Nephron progenitor cell (in vitro differentiated cells): ENCODE measurements at regions not wholly inside any gene's neighbourhood (a gene's known extent, or its start where the extent isn't known, plus 50 kb on each side); places are given as distances from the start of the nearest gene placed in this dataset.
"Not testable (repeated sequence)": the region's sequence is repeated elsewhere in the genome, so short reads cannot be mapped to it uniquely, and the experiment has no call there.

Experiments
- DNase-seq: peaks from one replicate; pipeline ENCODE4 v3.0.0; 2021
- H3K27ac Mint-ChIP-seq: 2 replicates; pipeline ENCODE4 v1.8.0; 2021; ENCODE audit warnings: mild to moderate bottlenecking, moderate library complexity, mixed read lengths
- H3K27me3 Mint-ChIP-seq: 2 replicates; pipeline ENCODE4 v1.8.0; 2021; ENCODE audit warnings: mild to moderate bottlenecking, low read depth, mixed read lengths; ENCODE audit not compliant: poor library complexity
- H3K36me3 Mint-ChIP-seq: 2 replicates; pipeline ENCODE4 v1.8.0; 2021; ENCODE audit warnings: low read depth, mixed read lengths
- H3K4me1 Mint-ChIP-seq: 2 replicates; pipeline ENCODE4 v1.8.0; 2021; ENCODE audit warnings: mixed read lengths
- H3K4me3 Mint-ChIP-seq: 2 replicates; pipeline ENCODE4 v1.8.0; 2021; ENCODE audit warnings: mild to moderate bottlenecking, moderate library complexity, mixed read lengths
- H3K9me3 Mint-ChIP-seq: 2 replicates; pipeline ENCODE4 v1.8.0; 2021; ENCODE audit warnings: mild to moderate bottlenecking, moderate library complexity, mixed read lengths

DNA sequence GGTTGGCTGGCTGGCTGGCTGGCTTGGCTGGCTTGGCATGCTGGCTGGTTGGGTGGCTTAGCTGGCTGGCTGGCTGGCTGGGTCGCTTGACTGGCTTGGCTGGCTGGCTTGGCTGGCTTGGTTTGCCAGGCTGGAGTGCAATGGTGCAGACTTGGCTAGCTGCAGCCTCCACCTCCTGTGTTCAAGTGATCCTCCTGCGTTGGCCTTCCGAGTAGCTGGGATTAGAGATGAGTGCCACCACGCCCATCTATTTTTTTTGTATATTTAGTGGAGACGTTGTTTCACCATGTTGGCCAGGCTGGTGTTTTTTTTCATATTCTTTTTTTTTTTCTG, 2809.5 kb downstream of the RPIA start:
- H3K4me3 Mint-ChIP-seq, H3K36me3 Mint-ChIP-seq, H3K27me3 Mint-ChIP-seq, H3K4me1 Mint-ChIP-seq, DNase-seq, H3K27ac Mint-ChIP-seq: not testable (repeated sequence)
- peaks cover 53% of the 10 kb centered on the region for H3K9me3 Mint-ChIP-seq

- H3K4me1 Mint-ChIP-seq, H3K36me3 Mint-ChIP-seq: not testable (repeated sequence)
Measured at GRCh38 chr2:91501481-91502080, 2810.1 kb downstream of the RPIA start.

DNA sequence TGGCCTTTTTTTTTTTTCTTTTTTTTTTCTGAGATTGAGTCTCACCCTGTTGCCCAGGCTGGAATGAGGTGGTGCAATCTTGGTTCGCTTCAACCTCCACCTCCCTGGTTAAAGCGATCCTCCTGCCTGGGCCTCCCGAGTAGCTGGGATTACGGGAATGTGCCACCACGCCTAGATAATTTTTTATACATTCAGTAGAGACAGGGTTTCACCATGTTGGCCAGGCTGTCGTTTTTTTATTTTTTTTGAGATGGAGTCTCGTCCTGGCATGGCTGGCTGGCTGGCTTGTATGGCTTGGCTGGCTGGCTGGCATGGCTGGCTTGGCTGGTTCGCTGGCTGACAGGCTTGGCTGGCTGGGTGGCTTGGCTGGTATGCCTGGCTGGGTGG, 2812.1 kb downstream of the RPIA start:
- H3K27ac Mint-ChIP-seq = not testable (repeated sequence)

More at GRCh38 chr2:91501481-91502080, 2810.1 kb downstream of the RPIA start:
- DNase-seq, H3K27ac Mint-ChIP-seq, H3K4me3 Mint-ChIP-seq, H3K27me3 Mint-ChIP-seq: not testable (repeated sequence)
- H3K9me3 Mint-ChIP-seq = peaks cover 51% of the 10 kb centered on the region

DNA sequence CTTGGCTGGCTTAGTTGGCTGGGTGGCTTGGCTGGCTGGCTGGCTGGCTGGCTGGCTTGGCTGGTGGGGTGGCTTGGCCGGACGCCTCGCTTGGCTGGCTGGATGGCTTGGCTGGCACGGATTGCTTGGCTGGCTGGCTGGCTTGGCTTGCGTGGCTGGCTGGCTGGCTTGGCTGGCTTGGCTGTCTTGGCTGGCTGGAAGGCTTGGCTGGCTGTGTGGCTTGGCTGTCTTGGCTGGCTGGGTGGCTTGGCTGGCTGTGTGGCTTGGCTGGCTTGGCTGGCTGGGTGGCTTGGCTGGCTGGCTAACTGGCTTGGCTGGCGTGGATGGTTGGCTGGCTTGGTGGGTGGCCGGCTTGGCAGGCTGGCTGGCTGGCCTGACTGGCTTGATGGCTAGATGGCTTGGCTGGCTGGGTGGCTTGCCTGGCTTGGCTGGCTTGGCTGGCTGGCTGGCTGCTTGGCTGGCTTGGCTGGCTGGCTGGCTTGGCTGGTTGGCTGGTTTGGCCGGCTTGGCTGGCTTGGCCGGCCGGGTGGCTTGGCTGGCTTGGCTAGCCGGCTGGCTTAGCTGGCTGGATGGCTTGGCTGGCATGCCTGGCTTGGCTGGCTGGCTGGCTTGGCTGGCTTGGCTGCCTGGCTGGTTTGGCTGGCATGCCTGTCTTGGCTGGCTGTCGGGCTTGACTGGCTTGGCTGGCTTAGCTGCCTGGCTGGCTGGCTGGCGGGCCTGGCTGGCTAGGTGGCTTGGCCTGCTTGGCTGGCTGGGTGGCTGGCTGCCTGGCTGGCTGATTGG, 2812.7 kb downstream of the RPIA start:
- not testable (repeated sequence) for H3K27ac Mint-ChIP-seq

More for the DNA sequence above, 2812.1 kb downstream of the RPIA start:
- H3K36me3 Mint-ChIP-seq, H3K4me1 Mint-ChIP-seq, DNase-seq, H3K27me3 Mint-ChIP-seq, H3K4me3 Mint-ChIP-seq: not testable (repeated sequence)
- peaks cover 35% of the 10 kb centered on the region for H3K9me3 Mint-ChIP-seq

DNA sequence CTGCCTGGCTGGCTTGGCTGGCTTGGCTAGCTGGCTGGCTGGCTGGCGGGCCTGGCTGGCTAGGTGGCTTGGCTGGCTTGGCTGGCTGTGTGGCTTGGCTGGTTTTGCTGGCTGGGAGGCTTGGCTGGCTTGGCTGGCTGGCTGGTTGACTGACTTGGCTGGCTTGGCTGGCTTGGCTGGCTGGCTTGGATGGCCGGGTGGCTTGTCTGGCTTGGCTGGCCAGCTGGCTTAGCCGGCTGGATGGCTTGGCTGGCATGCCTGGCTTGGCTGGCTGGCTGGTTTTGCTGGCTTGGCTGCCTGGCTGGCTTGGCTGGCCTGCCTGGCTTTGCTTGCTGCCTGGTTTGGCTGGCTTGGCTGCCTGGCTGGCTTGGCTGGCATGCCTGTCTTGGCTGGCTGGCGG, 2817.3 kb downstream of the RPIA start:
- not testable (repeated sequence) for H3K9me3 Mint-ChIP-seq, H3K36me3 Mint-ChIP-seq, DNase-seq, H3K27me3 Mint-ChIP-seq, H3K27ac Mint-ChIP-seq, H3K4me1 Mint-ChIP-seq, H3K4me3 Mint-ChIP-seq

More for the DNA sequence above, 2812.7 kb downstream of the RPIA start:
- H3K27me3 Mint-ChIP-seq, H3K4me1 Mint-ChIP-seq, DNase-seq, H3K4me3 Mint-ChIP-seq, H3K36me3 Mint-ChIP-seq: not testable (repeated sequence)
- peaks cover 29% of the 10 kb centered on the region for H3K9me3 Mint-ChIP-seq

DNA sequence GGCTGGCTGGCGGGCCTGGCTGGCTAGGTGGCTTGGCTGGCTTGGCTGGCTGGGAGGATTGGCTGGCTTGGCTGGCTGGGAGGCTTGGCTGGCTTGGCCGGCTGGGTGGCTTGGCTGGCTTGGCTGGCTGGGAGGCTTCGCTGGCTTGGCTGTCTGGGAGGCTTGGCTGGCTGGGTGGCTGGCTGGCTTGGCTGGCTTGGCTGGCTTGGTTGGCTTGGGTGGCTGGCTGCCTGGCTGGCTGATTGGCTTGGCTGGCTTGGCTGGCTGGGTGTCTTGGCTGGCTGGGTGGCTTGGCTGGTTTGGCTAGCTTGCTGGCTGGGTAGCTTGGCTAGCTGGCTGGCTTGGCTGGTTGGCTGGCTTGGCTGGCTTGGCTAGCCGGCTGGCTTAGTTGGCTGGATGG, 2817.8 kb downstream of the RPIA start:
- H3K9me3 Mint-ChIP-seq, H3K4me3 Mint-ChIP-seq, H3K4me1 Mint-ChIP-seq, DNase-seq, H3K36me3 Mint-ChIP-seq, H3K27me3 Mint-ChIP-seq, H3K27ac Mint-ChIP-seq: not testable (repeated sequence)

DNA sequence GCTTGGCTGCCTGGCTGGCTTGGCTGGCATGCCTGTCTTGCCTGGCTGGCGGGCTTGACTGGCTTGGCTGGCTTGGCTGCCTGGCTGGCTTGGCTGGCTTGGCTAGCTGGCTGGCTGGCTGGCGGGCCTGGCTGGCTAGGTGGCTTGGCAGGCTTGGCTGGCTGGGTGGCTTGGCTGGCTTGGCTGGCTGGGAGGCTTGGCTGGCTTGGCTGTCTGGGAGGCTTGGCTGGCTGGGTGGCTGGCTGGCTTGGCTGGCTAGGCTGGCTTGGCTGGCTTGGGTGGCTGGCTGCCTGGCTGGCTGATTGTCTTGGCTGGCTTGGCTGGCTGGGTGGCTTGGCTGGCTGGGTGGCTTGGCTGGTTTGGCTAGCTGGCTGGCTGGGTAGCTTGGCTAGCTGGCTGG, 2819.7 kb downstream of the RPIA start:
- not testable (repeated sequence) for H3K36me3 Mint-ChIP-seq, H3K9me3 Mint-ChIP-seq, H3K27me3 Mint-ChIP-seq, H3K27ac Mint-ChIP-seq, H3K4me3 Mint-ChIP-seq, DNase-seq, H3K4me1 Mint-ChIP-seq

- DNase-seq, H3K27me3 Mint-ChIP-seq, H3K4me1 Mint-ChIP-seq, H3K4me3 Mint-ChIP-seq, H3K9me3 Mint-ChIP-seq, H3K27ac Mint-ChIP-seq, H3K36me3 Mint-ChIP-seq: not testable (repeated sequence)
Measured at GRCh38 chr2:91515966-91516365, 2824.5 kb downstream of the RPIA start.

DNA sequence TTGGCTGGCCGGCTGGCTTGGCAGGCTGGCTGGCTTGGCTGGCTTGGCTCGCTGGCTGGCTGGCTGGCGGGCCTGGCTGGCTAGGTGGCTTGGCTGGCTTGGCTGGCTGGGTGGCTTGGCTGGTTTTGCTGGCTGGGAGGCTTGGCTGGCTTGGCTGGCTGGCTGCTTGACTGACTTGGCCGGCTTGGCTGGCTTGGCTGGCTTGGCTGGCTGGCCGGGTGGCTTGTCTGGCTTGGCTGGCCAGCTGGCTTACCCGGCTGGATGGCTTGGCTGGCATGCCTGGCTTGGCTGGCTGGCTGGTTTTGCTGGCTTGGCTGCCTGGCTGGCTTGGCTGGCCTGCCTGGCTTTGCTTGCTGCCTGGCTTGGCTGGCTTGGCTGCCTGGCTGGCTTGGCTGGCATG, 2825.2 kb downstream of the RPIA start:
- not testable (repeated sequence) for H3K27ac Mint-ChIP-seq, H3K27me3 Mint-ChIP-seq, DNase-seq, H3K36me3 Mint-ChIP-seq, H3K4me3 Mint-ChIP-seq, H3K4me1 Mint-ChIP-seq, H3K9me3 Mint-ChIP-seq

- not testable (repeated sequence) for H3K36me3 Mint-ChIP-seq, H3K27me3 Mint-ChIP-seq, H3K4me1 Mint-ChIP-seq, H3K4me3 Mint-ChIP-seq, H3K9me3 Mint-ChIP-seq, DNase-seq, H3K27ac Mint-ChIP-seq
Measured at GRCh38 chr2:91517846-91518245, 2826.4 kb downstream of the RPIA start.

DNA sequence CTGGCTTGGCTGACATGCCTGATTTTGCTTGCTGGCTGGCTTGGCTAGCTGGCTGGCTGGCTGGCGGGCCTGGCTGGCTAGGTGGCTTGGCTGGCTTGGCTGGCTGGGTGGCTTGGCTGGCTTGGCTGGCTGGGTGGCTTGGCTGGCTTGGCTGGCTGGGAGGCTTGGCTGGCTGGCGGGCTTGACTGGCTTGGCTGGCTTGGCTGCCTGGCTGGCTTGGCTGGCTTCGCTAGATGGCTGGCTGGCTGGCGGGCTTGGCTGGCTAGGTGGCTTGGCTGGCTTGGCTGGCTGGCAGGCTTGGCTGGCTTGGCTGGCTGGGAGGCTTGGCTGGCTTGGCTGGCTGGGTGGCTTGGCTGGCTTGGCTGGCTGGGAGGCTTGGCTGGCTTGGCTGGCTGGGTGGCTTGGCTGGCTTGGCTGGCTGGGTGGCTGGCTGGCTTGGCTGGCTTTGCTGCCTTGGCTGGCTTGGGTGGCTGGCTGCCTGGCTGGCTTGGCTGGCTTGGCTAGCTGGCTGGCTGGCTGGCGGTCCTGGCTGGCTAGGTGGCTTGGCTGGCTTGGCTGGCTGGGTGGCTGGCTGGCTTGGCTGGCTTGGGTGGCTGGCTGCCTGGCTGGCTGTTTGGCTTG, 2827.0 kb downstream of the RPIA start:
- not testable (repeated sequence) for H3K4me1 Mint-ChIP-seq, H3K27me3 Mint-ChIP-seq, H3K27ac Mint-ChIP-seq, DNase-seq, H3K36me3 Mint-ChIP-seq, H3K4me3 Mint-ChIP-seq, H3K9me3 Mint-ChIP-seq

GRCh38 chr2:91519359-91519758, 2827.9 kb downstream of the RPIA start:
- DNase-seq, H3K36me3 Mint-ChIP-seq, H3K4me3 Mint-ChIP-seq, H3K9me3 Mint-ChIP-seq, H3K4me1 Mint-ChIP-seq, H3K27me3 Mint-ChIP-seq, H3K27ac Mint-ChIP-seq: not testable (repeated sequence)

DNA sequence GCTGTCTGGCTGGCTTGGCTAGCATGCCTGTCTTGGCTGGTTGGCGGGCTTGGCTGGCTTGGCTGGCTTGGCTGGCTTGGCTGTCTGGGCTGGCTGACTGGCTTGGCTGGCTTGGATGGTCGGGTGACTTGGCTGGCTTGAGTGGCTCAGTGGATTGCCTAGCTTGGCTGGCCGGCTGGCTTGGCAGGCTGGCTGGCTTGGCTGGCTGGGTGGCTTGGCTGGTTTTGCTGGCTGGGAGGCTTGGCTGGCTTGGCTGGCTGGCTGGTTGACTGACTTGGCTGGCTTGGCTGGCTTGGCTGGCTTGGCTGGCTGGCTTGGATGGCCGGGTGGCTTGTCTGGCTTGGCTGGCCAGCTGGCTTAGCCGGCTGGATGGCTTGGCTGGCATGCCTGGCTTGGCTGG, 2828.4 kb downstream of the RPIA start:
- not testable (repeated sequence) for DNase-seq, H3K4me1 Mint-ChIP-seq

GRCh38 chr2:91520523-91520922, 2829.1 kb downstream of the RPIA start:
- H3K9me3 Mint-ChIP-seq, H3K4me1 Mint-ChIP-seq, H3K27ac Mint-ChIP-seq, H3K27me3 Mint-ChIP-seq, H3K36me3 Mint-ChIP-seq, H3K4me3 Mint-ChIP-seq, DNase-seq: not testable (repeated sequence)

More for the DNA sequence above, 2828.4 kb downstream of the RPIA start:
- not testable (repeated sequence) for H3K27me3 Mint-ChIP-seq, H3K4me3 Mint-ChIP-seq, H3K36me3 Mint-ChIP-seq, H3K27ac Mint-ChIP-seq, H3K9me3 Mint-ChIP-seq
